GM21381 (cell line): ENCODE measurements at regions not wholly inside any gene's neighbourhood (a gene's known extent, or its start where the extent isn't known, plus 50 kb on each side); places are given as distances from the start of the nearest gene placed in this dataset.

Experiments
- ATAC-seq: cut with Tn5 transposase; IDR thresholded peaks from one replicate; pipeline ENCODE4 v1.9.1; 2021; ENCODE audit warnings: mild to moderate bottlenecking, moderate library complexity; ENCODE audit not compliant: unreplicated experiment

GRCh38 chr1:187229496-187229895 lies 400.7 kb downstream of the PLA2G4A start:
- ATAC-seq: no peak

GRCh38 chr1:187234706-187235105 lies 406.0 kb downstream of the PLA2G4A start:
- no peak for ATAC-seq

GRCh38 chr1:187236199-187236598 lies 407.4 kb downstream of the PLA2G4A start:
- no peak for ATAC-seq

GRCh38 chr1:187236676-187237075 lies 407.9 kb downstream of the PLA2G4A start:
- no peak for ATAC-seq

- no peak for ATAC-seq
Observed at GRCh38 chr1:187237542-187237941, 408.8 kb downstream of the PLA2G4A start.

GRCh38 chr1:187241971-187242370 lies 413.2 kb downstream of the PLA2G4A start:
- no peak for ATAC-seq

GRCh38 chr1:187244623-187245022 lies 415.9 kb downstream of the PLA2G4A start:
- no peak for ATAC-seq

GRCh38 chr1:187245201-187245600 lies 416.5 kb downstream of the PLA2G4A start:
- ATAC-seq: no peak

GRCh38 chr1:187249196-187249595 lies 420.4 kb downstream of the PLA2G4A start:
- no peak for ATAC-seq

- no peak for ATAC-seq
Observed at GRCh38 chr1:187252923-187253322, 424.2 kb downstream of the PLA2G4A start.

- ATAC-seq: no peak
Observed at GRCh38 chr1:187257476-187257875, 428.7 kb downstream of the PLA2G4A start.

GRCh38 chr1:187261637-187262036 lies 432.9 kb downstream of the PLA2G4A start:
- ATAC-seq: no peak

GRCh38 chr1:187262731-187263130 lies 434.0 kb downstream of the PLA2G4A start:
- no peak for ATAC-seq

GRCh38 chr1:187264995-187265602 lies 436.4 kb downstream of the PLA2G4A start:
- no peak for ATAC-seq

- ATAC-seq: no peak
Observed at GRCh38 chr1:187266051-187266450, 437.3 kb downstream of the PLA2G4A start.

- no peak for ATAC-seq
Observed at GRCh38 chr1:187267827-187268226, 439.1 kb downstream of the PLA2G4A start.

GRCh38 chr1:187270256-187270655 lies 441.5 kb downstream of the PLA2G4A start:
- ATAC-seq: no peak

GRCh38 chr1:187275346-187275745 lies 446.6 kb downstream of the PLA2G4A start:
- no peak for ATAC-seq

- no peak for ATAC-seq
Observed at GRCh38 chr1:187275985-187276575, 447.3 kb downstream of the PLA2G4A start.

- no peak for ATAC-seq
Observed at GRCh38 chr1:187276677-187277076, 447.9 kb downstream of the PLA2G4A start.

GRCh38 chr1:187280031-187280430 lies 451.3 kb downstream of the PLA2G4A start:
- ATAC-seq: no peak

- ATAC-seq: no peak
Observed at GRCh38 chr1:187281085-187281484, 452.3 kb downstream of the PLA2G4A start.

- ATAC-seq: no peak
Observed at GRCh38 chr1:187283984-187284383, 455.2 kb downstream of the PLA2G4A start.
